Panc1 (cell line): ENCODE measurements at regions not wholly inside any gene's neighbourhood (a gene's known extent, or its start where the extent isn't known, plus 50 kb on each side); places are given as distances from the start of the nearest gene placed in this dataset.

Source experiments
- ATAC-seq: fragments of 200-7000 bp; cut with Tn5 transposase; 2 replicates; pipeline ENCODE4 v1.9.1; 2020; ENCODE audit warnings: mild to moderate bottlenecking, moderate library complexity
- BruUV-seq: library from RNA; stranded (reverse); fragments of 400-500 nt; replicated peaks from 2 replicates; lab custom pipeline; 2021; lab: Mats Ljungman, UMichigan
- CTCF ChIA-PET: fragments of 300-600 bp; sonication (Branson Sonifier 250); formaldehyde crosslinking; loops from one replicate; lab custom pipeline; 2022; ENCODE audit warnings: antibody characterized with exemption; lab: Charles Lee
- POLR2A ChIA-PET: fragments of 300-600 bp; sonication (Branson Sonifier 250); formaldehyde crosslinking; loops from one replicate; lab custom pipeline; 2022; ENCODE audit warnings: antibody characterized with exemption; lab: Charles Lee
- DNase-seq: peaks from one replicate; pipeline ENCODE4 v3.0.0-alpha.2; 2010; ENCODE audit warnings: low read depth, low spot score
- H3K27ac ChIP-seq: 2 replicates; pipeline ENCODE4 v1.5.1; 2011; ENCODE audit warnings: mild to moderate bottlenecking, low read length, inconsistent platforms
- H3K27me3 ChIP-seq: fragments of 200-500 bp; sonication (Bioruptor generic); 2 replicates; pipeline ENCODE4 v1.6.0; 2014; ENCODE audit warnings: low read length, inconsistent platforms; ENCODE audit not compliant: control insufficient read depth, insufficient read depth
- H3K36me3 ChIP-seq: fragments of 200-500 bp; sonication (Bioruptor generic); 2 replicates; pipeline ENCODE4 v1.5.1; 2014; ENCODE audit warnings: inconsistent platforms, mild to moderate bottlenecking, low read length, moderate library complexity; ENCODE audit not compliant: control insufficient read depth, insufficient read depth
- H3K4me1 ChIP-seq: 2 replicates; pipeline ENCODE4 v1.5.1; 2011; ENCODE audit warnings: inconsistent platforms, mild to moderate bottlenecking, low read length, moderate library complexity; ENCODE audit not compliant: control insufficient read depth, insufficient read depth
- H3K4me3 ChIP-seq, 2 experiments: 2 replicates each; pipeline ENCODE4 v1.5.1; 2011 to 2012; ENCODE audit warnings: low read depth in 2 of 2, low read length in 2 of 2, mild to moderate bottlenecking in 2 of 2, inconsistent platforms in 1 of 2, moderate library complexity in 1 of 2
- H3K9me3 ChIP-seq: fragments of 200-500 bp; sonication (Bioruptor generic); 2 replicates; pipeline ENCODE4 v1.5.1; 2014; ENCODE audit warnings: low read depth, mild to moderate bottlenecking, inconsistent platforms, low read length, moderate library complexity; ENCODE audit not compliant: control insufficient read depth, insufficient read depth
- CTCF ChIP-seq: fragments of 450-650 bp; IDR thresholded peaks from 2 replicates; pipeline ENCODE4 v1.5.1; 2017; ENCODE audit warnings: mild to moderate bottlenecking
- POLR2AphosphoS5 ChIP-seq: IDR thresholded peaks from 2 replicates; pipeline ENCODE4 v1.6.1; 2012; ENCODE audit warnings: mild to moderate bottlenecking, low read depth, low read length, moderate library complexity
- REST ChIP-seq, 2 experiments: IDR thresholded peaks; 2 replicates each; pipeline ENCODE4 v1.6.1; 2011 to 2012; ENCODE audit warnings: low read depth in 2 of 2, control low read depth in 1 of 2, low read length in 1 of 2, mild to moderate bottlenecking in 1 of 2, moderate library complexity in 1 of 2; ENCODE audit not compliant: insufficient read depth in 1 of 2
- SIN3A ChIP-seq: IDR thresholded peaks from 2 replicates; pipeline ENCODE4 v1.6.1; 2012; ENCODE audit warnings: low read depth, mild to moderate bottlenecking, low read length, moderate library complexity, borderline replicate concordance; ENCODE audit not compliant: insufficient read depth
- TCF7L2 ChIP-seq: IDR thresholded peaks from 2 replicates; pipeline ENCODE4 v1.6.1; 2011; ENCODE audit warnings: mild to moderate bottlenecking, low read depth, low read length, inconsistent platforms
- in situ Hi-C: cut with HindIII; loops from 2 replicates; pipeline ENCODE4 v1.10.0; 2016; ENCODE audit warnings: low sequenced_read_pairs, low pct_unique_long_range_greater_than_20kb
- intact Hi-C: fragments of 100-400 bp; cut with micrococcal nuclease; formaldehyde crosslinking; loops from one replicate; pipeline ENCODE4 v1.10.0; 2022; ENCODE audit not compliant: unreplicated experiment

- intact Hi-C loops = no loop called here
- BruUV-seq = no TSS peak
- CTCF ChIA-PET = no interaction called here
These were observed 165.1 kb downstream of the RPIA start for GRCh38 chr2:88856409-88857135.

GRCh38 chr2:88857274-88857741, 165.8 kb downstream of the RPIA start:
- POLR2A ChIA-PET = no interaction called here
- intact Hi-C loops = no loop called here
- Histone ChIP-seq H3K36me3 (no peaks in the 10 kb centered on the region), H3K9me3 (no peaks in the 10 kb centered on the region), H3K27me3 (no peaks in the 10 kb centered on the region), H3K27ac (no peak overlapping the region), H3K4me3 (no peak overlapping the region), H3K4me1 (no peaks in the 10 kb centered on the region; the same call in 1 of the 2 replicates)
- ATAC-seq (no peak), DNase-seq (no peak)
- CTCF ChIA-PET = no interaction called here
- TF ChIP-seq SIN3A (no peak), CTCF (no peak), TCF7L2 (no peak), POLR2AphosphoS5 (no peak), REST (IDR thresholded peaks at IDR 0.05; ENCODE audit: insufficient read depth in 1 of 2, low read depth in 2 of 2, low read length in 1 of 2) (no peak)
- in situ Hi-C loops = no loop called here
- no TSS peak for BruUV-seq

More at GRCh38 chr2:88856409-88857135, 165.1 kb downstream of the RPIA start:
- Histone ChIP-seq H3K27me3 (no peaks in the 10 kb centered on the region; the same call in 1 of the 2 replicates), H3K4me1 (no peaks in the 10 kb centered on the region; the same call in 1 of the 2 replicates), H3K9me3 (no peaks in the 10 kb centered on the region), H3K27ac (no peak overlapping the region), H3K36me3 (no peaks in the 10 kb centered on the region), H3K4me3 (no peak overlapping the region)
- POLR2A ChIA-PET = no interaction called here
- no peak for TF ChIP-seq TCF7L2
- no peak for TF ChIP-seq CTCF
- TF ChIP-seq SIN3A = no peak
- TF ChIP-seq POLR2AphosphoS5 = no peak
- no peak for TF ChIP-seq REST (IDR thresholded peaks at IDR 0.05; ENCODE audit: insufficient read depth in 1 of 2, low read depth in 2 of 2, low read length in 1 of 2)
- ATAC-seq (no peak), DNase-seq (no peak)
- in situ Hi-C loops = no loop called here
